Panc1 (cell line): ENCODE measurements at regions not wholly inside any gene's neighbourhood (a gene's known extent, or its start where the extent isn't known, plus 50 kb on each side); places are given as distances from the start of the nearest gene placed in this dataset.
"Not testable (repeated sequence)": the region's sequence is repeated elsewhere in the genome, so short reads cannot be mapped to it uniquely, and the experiment has no call there.

Experiments used
- ATAC-seq: fragments of 200-7000 bp; cut with Tn5 transposase; 2 replicates; pipeline ENCODE4 v1.9.1; 2020; ENCODE audit warnings: mild to moderate bottlenecking, moderate library complexity
- BruUV-seq: library from RNA; stranded (reverse); fragments of 400-500 nt; replicated peaks from 2 replicates; lab custom pipeline; 2021; lab: Mats Ljungman, UMichigan
- CTCF ChIA-PET: fragments of 300-600 bp; sonication (Branson Sonifier 250); formaldehyde crosslinking; loops from one replicate; lab custom pipeline; 2022; ENCODE audit warnings: antibody characterized with exemption; lab: Charles Lee
- POLR2A ChIA-PET: fragments of 300-600 bp; sonication (Branson Sonifier 250); formaldehyde crosslinking; loops from one replicate; lab custom pipeline; 2022; ENCODE audit warnings: antibody characterized with exemption; lab: Charles Lee
- DNase-seq: peaks from one replicate; pipeline ENCODE4 v3.0.0-alpha.2; 2010; ENCODE audit warnings: low read depth, low spot score
- H3K27ac ChIP-seq: 2 replicates; pipeline ENCODE4 v1.5.1; 2011; ENCODE audit warnings: mild to moderate bottlenecking, low read length, inconsistent platforms
- H3K27me3 ChIP-seq: fragments of 200-500 bp; sonication (Bioruptor generic); 2 replicates; pipeline ENCODE4 v1.6.0; 2014; ENCODE audit warnings: low read length, inconsistent platforms; ENCODE audit not compliant: control insufficient read depth, insufficient read depth
- H3K36me3 ChIP-seq: fragments of 200-500 bp; sonication (Bioruptor generic); 2 replicates; pipeline ENCODE4 v1.5.1; 2014; ENCODE audit warnings: inconsistent platforms, mild to moderate bottlenecking, low read length, moderate library complexity; ENCODE audit not compliant: control insufficient read depth, insufficient read depth
- H3K4me1 ChIP-seq: 2 replicates; pipeline ENCODE4 v1.5.1; 2011; ENCODE audit warnings: inconsistent platforms, mild to moderate bottlenecking, low read length, moderate library complexity; ENCODE audit not compliant: control insufficient read depth, insufficient read depth
- H3K4me3 ChIP-seq, 2 experiments: 2 replicates each; pipeline ENCODE4 v1.5.1; 2011 to 2012; ENCODE audit warnings: low read depth in 2 of 2, low read length in 2 of 2, mild to moderate bottlenecking in 2 of 2, inconsistent platforms in 1 of 2, moderate library complexity in 1 of 2
- H3K9me3 ChIP-seq: fragments of 200-500 bp; sonication (Bioruptor generic); 2 replicates; pipeline ENCODE4 v1.5.1; 2014; ENCODE audit warnings: low read depth, mild to moderate bottlenecking, inconsistent platforms, low read length, moderate library complexity; ENCODE audit not compliant: control insufficient read depth, insufficient read depth
- POLR2AphosphoS5 ChIP-seq: IDR thresholded peaks from 2 replicates; pipeline ENCODE4 v1.6.1; 2012; ENCODE audit warnings: mild to moderate bottlenecking, low read depth, low read length, moderate library complexity
- SIN3A ChIP-seq: IDR thresholded peaks from 2 replicates; pipeline ENCODE4 v1.6.1; 2012; ENCODE audit warnings: low read depth, mild to moderate bottlenecking, low read length, moderate library complexity, borderline replicate concordance; ENCODE audit not compliant: insufficient read depth
- TCF7L2 ChIP-seq: IDR thresholded peaks from 2 replicates; pipeline ENCODE4 v1.6.1; 2011; ENCODE audit warnings: mild to moderate bottlenecking, low read depth, low read length, inconsistent platforms
- in situ Hi-C: cut with HindIII; loops from 2 replicates; pipeline ENCODE4 v1.10.0; 2016; ENCODE audit warnings: low sequenced_read_pairs, low pct_unique_long_range_greater_than_20kb
- intact Hi-C: fragments of 100-400 bp; cut with micrococcal nuclease; formaldehyde crosslinking; loops from one replicate; pipeline ENCODE4 v1.10.0; 2022; ENCODE audit not compliant: unreplicated experiment
- TF ChIP-seq, protein P1 (sequence below): fragments of 450-650 bp; IDR thresholded peaks from 2 replicates; pipeline ENCODE4 v1.5.1; 2017; ENCODE audit warnings: mild to moderate bottlenecking
- TF ChIP-seq, protein P2 (sequence below), 2 experiments: IDR thresholded peaks; 2 replicates each; pipeline ENCODE4 v1.6.1; 2011 to 2012; ENCODE audit warnings: low read depth in 2 of 2, control low read depth in 1 of 2, low read length in 1 of 2, mild to moderate bottlenecking in 1 of 2, moderate library complexity in 1 of 2; ENCODE audit not compliant: insufficient read depth in 1 of 2

DNA sequence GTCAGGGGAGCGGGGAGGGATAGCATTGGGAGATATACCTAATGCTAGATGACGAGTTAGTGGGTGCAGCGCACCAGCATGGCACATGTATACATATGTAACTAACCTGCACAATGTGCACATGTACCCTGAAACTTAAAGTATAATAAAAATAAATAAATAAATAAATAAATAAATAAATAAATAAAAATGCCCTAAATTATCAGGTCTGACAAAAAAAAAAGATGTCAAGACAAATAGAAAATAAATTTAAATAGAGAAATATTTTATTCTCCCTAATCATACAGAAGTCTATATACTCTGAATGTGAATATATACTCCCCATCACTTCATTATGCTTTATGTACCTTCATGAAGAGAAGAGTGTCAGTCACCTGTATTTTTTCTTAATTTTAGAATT is 420.0 kb upstream of the PTCHD4 start:
- H3K4me3 ChIP-seq, H3K27ac ChIP-seq, CTCF ChIA-PET, DNase-seq, H3K9me3 ChIP-seq, ATAC-seq, intact Hi-C loops, H3K36me3 ChIP-seq, H3K27me3 ChIP-seq, H3K4me1 ChIP-seq, POLR2A ChIA-PET, BruUV-seq, in situ Hi-C loops: not testable (repeated sequence)

DNA sequence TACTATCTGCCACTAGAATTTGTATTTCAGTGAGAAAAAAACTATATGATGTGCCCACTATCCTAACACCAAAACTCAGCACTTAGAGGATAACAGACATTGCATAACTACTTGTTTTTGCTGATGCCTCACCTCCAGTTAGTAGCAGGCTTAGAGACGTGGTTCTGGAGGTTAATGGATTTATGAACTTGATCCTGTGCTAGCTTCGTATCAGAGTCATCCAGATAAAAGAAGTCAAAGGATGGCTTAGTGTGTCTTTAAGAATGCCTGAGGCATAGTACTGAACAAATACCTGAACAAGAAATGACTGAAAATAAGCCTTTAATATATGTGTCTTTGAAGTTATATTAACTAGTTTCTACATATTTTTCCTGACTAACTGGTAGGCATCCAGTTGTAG is 414.9 kb upstream of the PTCHD4 start:
- ATAC-seq (no peak), DNase-seq (no peak)
- no peaks in the 10 kb centered on the region for H3K9me3 ChIP-seq
- no TSS peak for BruUV-seq
- no peak overlapping the region for H3K4me3 ChIP-seq
- intact Hi-C loops: no loop called here
- TF ChIP-seq, protein P1, sequence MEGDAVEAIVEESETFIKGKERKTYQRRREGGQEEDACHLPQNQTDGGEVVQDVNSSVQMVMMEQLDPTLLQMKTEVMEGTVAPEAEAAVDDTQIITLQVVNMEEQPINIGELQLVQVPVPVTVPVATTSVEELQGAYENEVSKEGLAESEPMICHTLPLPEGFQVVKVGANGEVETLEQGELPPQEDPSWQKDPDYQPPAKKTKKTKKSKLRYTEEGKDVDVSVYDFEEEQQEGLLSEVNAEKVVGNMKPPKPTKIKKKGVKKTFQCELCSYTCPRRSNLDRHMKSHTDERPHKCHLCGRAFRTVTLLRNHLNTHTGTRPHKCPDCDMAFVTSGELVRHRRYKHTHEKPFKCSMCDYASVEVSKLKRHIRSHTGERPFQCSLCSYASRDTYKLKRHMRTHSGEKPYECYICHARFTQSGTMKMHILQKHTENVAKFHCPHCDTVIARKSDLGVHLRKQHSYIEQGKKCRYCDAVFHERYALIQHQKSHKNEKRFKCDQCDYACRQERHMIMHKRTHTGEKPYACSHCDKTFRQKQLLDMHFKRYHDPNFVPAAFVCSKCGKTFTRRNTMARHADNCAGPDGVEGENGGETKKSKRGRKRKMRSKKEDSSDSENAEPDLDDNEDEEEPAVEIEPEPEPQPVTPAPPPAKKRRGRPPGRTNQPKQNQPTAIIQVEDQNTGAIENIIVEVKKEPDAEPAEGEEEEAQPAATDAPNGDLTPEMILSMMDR: no peak
- TF ChIP-seq SIN3A (no peak), POLR2AphosphoS5 (no peak), TCF7L2 (no peak)
- TF ChIP-seq, protein P2, sequence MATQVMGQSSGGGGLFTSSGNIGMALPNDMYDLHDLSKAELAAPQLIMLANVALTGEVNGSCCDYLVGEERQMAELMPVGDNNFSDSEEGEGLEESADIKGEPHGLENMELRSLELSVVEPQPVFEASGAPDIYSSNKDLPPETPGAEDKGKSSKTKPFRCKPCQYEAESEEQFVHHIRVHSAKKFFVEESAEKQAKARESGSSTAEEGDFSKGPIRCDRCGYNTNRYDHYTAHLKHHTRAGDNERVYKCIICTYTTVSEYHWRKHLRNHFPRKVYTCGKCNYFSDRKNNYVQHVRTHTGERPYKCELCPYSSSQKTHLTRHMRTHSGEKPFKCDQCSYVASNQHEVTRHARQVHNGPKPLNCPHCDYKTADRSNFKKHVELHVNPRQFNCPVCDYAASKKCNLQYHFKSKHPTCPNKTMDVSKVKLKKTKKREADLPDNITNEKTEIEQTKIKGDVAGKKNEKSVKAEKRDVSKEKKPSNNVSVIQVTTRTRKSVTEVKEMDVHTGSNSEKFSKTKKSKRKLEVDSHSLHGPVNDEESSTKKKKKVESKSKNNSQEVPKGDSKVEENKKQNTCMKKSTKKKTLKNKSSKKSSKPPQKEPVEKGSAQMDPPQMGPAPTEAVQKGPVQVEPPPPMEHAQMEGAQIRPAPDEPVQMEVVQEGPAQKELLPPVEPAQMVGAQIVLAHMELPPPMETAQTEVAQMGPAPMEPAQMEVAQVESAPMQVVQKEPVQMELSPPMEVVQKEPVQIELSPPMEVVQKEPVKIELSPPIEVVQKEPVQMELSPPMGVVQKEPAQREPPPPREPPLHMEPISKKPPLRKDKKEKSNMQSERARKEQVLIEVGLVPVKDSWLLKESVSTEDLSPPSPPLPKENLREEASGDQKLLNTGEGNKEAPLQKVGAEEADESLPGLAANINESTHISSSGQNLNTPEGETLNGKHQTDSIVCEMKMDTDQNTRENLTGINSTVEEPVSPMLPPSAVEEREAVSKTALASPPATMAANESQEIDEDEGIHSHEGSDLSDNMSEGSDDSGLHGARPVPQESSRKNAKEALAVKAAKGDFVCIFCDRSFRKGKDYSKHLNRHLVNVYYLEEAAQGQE (IDR thresholded peaks at IDR 0.05; ENCODE audit: insufficient read depth in 1 of 2, low read depth in 2 of 2, low read length in 1 of 2): no peak
- in situ Hi-C loops: no loop called here
- no peaks in the 10 kb centered on the region for H3K27me3 ChIP-seq
- no peak overlapping the region for H3K27ac ChIP-seq
- H3K4me1 ChIP-seq: no peaks in the 10 kb centered on the region
- ChIA-PET CTCF (no interaction called here), POLR2A (no interaction called here)
- no peaks in the 10 kb centered on the region for H3K36me3 ChIP-seq

DNA sequence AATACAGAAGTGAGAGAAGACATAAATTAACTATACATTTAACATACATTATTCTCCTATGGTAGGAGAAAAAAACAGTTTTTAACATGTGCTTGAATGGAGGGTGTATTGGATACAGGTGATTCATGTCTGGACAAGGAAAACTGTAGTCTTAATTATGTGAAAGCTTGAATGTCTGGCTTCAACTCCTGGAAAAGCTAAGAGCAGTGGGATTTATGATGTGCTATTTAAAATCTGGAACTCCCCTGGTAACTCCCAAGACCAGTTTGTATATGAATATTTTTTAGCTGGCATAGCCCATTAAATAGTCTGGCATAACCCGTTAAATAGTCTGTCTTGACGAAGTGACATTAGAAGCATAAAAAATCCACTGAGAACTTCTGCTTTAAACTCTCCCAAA is 410.0 kb upstream of the PTCHD4 start:
- TF ChIP-seq TCF7L2 (no peak), SIN3A (no peak), POLR2AphosphoS5 (no peak)
- TF ChIP-seq, protein P2 (IDR thresholded peaks at IDR 0.05; ENCODE audit: insufficient read depth in 1 of 2, low read depth in 2 of 2, low read length in 1 of 2): no peak
- TF ChIP-seq, protein P1: no peak
- no peak overlapping the region for H3K4me3 ChIP-seq
- ATAC-seq (no peak), DNase-seq (no peak)
- no peaks in the 10 kb centered on the region for H3K27me3 ChIP-seq
- ChIA-PET CTCF (no interaction called here), POLR2A (no interaction called here)
- H3K27ac ChIP-seq: no peak overlapping the region
- H3K4me1 ChIP-seq: no peaks in the 10 kb centered on the region
- no peaks in the 10 kb centered on the region for H3K36me3 ChIP-seq
- BruUV-seq: no TSS peak
- no peaks in the 10 kb centered on the region for H3K9me3 ChIP-seq
- intact Hi-C loops: no loop called here
- in situ Hi-C loops: no loop called here
